HG03469 (cell line): ENCODE measurements at regions not wholly inside any gene's neighbourhood (a gene's known extent, or its start where the extent isn't known, plus 50 kb on each side); places are given as distances from the start of the nearest gene placed in this dataset.
"Not testable (repeated sequence)": the region's sequence is repeated elsewhere in the genome, so short reads cannot be mapped to it uniquely, and the experiment has no call there.

Experiments used
- ATAC-seq: cut with Tn5 transposase; IDR thresholded peaks from one replicate; pipeline ENCODE4 v1.9.1; 2021; ENCODE audit warnings: mild to moderate bottlenecking, moderate library complexity, moderate number of reproducible peaks; ENCODE audit not compliant: unreplicated experiment

DNA sequence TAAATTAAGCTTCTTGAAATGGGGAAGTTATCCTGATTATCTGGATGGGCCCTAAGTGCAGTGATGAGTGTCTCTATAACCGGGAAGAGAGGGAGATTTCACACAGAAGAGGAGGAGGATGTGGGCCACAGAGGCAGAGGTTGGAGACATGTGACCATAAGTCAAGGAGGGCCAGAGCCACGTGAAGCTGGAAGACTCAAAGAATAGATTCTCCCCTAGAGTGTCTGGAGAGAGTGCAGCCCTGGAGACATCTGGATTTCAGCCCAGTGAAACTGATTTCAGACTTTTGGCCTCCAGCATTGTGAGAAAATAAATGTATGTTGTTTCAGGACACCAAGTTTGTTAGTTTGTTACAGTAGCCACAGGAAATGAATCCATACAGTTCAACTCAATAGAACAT is 442.9 kb downstream of the NTRK2 start:
- no peak for ATAC-seq

DNA sequence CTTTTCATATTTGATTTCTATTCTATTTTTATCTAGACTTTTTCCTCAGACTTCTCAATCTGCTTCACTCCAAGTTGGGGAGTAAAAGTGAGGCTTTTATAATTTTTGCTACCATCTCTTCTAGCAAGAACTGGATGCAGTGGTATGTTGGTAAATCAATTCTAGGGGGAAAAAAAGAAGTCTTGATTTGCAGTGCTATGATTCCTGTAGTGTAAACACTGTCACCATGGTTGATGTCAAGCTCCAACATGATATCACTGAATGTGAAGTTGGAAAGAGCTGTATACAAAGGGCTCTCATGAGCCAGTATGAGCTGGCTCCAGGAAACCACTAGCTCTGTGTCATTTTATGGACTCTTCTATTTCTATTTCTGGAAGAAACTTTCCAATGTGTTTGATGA is 439.2 kb downstream of the NTRK2 start:
- ATAC-seq: no peak

DNA sequence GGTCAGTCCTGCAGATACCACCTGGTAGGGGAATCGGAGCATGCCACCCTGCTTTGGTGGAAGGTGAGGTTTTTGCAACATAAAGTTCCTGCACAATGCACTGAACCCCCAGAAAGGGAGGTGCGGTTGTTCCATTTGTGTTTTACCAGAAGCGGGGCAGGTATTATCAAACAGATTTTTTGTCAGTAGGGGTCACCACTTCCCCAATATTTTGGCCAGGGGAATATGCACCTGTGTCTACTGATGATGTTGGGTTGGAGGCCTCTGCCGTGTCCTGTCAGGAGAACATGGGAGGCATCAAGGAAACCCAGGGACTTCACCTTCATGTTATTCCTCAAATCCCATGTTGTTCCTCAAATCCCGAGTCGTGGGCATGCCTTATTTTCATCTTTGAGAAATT is 438.7 kb downstream of the NTRK2 start:
- no peak for ATAC-seq

DNA sequence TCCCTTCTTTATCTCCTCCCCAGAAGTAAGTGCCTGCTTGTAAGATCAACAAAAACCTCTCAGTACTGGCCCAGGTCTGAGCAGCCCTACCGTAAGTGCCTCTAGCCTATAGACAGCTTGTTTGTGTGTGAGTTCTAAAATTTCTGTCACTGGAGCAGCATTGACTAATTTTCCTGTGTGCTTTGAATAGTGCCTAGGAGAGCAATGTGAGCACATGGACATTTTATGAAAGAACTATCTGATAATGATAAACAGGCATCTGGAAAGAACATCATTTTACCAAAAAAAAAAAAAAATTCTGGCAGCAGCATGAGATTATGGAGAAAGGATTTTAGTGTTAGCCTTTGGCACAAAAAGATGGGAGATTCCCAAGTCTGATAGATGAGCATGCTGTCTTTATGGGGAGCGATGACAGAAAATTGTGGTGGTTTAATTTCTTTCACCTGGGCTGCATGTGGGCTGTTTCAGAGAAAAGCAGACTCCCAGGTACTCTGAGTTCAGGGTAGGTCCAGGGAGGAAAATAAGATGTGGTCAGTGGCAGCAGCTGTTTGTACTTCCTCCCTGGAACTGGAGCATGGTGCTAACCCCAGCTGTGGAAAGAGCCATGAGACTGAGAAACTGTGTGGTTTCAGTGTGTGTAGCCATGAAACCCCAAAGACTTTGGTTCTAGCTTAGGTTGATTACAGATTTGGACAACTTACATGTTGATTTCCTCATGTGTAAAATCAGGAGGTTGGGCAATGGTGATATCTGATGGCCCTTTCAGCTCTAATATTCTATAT is 419.9 kb downstream of the NTRK2 start:
- no peak for ATAC-seq

DNA sequence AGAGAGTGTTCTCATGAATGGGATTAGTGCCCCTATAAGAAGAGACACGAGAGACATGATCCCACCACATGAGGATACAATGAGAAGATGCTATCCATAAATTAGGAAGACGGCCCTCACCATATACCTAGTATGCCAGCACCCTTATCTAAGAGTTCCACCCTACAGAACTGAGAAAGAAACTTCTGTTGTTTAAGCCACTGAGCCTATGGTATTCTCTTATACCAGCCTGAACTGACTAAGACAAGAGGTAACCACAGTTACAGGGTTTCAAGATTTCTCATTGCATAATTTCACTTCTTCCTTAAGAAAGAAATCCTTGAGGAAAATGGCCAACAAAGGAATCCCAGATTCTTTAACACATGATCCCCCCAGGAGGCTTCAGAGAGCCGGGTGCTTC is 412.4 kb downstream of the NTRK2 start:
- ATAC-seq: no peak

DNA sequence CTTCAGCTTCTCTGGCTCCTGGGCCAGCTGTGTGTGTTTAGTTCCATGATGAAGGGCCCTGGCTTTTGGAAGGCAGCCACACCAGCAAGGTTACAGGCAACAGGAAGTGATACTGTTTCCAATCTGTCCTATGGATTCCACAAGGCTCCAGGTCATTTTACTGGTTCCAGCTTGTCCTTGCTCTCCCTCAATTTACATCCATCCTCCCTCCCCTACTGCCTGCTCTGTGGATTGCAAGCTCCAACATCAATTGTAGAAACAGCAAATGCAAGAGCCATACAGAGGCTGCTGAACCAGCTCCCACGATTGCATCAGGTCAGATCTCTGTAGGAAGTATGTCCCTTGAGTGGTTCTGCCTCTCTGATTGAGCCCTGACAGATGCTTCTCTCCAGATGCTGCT is 409.8 kb downstream of the NTRK2 start:
- ATAC-seq: no peak

DNA sequence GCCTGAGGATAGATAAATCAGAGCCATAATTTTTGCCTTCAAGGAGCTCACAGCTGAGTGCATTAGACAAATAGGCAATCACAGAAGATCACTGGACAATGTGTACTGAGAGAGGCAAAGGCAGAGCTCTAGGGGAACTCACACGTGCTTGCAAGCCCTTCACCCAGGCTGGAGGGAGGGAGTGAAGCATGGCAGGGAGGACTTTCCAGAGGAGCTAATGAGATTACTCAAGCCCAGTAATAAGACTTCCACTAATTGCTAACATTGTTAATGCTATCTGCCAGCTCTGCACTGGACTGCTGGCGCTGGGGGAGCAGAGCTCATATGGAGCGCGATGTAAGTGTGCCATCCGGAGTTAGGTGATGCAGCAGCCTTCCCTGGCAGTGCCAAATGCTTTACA is 408.4 kb downstream of the NTRK2 start:
- no peak for ATAC-seq

DNA sequence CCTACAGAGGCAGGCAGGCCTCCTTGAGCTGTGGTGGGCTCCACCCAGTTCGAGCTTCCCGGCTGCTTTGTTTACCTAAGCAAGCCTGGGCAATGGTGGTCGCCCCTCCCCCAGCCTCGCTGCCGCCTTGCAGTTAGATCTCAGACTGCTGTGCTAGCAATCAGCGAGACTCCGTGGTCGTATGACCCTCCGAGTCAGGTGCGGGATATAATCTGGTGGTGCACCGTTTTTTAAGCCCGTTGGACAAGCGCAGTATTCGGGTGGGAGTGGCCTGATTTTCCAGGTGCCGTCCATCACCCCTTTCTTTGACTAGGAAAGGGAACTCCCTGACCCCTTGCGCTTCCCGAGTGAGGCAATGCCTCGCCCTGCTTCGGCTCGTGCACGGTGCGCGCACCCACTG is 407.6 kb downstream of the NTRK2 start:
- not testable (repeated sequence) for ATAC-seq
